GM10248 (cell line): ENCODE measurements at regions not wholly inside any gene's neighbourhood (a gene's known extent, or its start where the extent isn't known, plus 50 kb on each side); places are given as distances from the start of the nearest gene placed in this dataset.

Experiments used
- CTCF ChIA-PET: fragments of 300-600 bp; sonication (Branson Sonifier 250); formaldehyde crosslinking; extraction: SDS; loops from one replicate; lab custom pipeline; 2021; ENCODE audit warnings: antibody characterized with exemption; lab: Yijun Ruan, JAX
- POLR2A ChIA-PET: fragments of 350-650 bp; sonication (Branson Sonifier 250); formaldehyde crosslinking; extraction: SDS; loops from one replicate; lab custom pipeline; 2020; ENCODE audit warnings: antibody characterized with exemption; lab: Yijun Ruan, JAX
- DNase-seq: peaks from one replicate; pipeline ENCODE4 v3.0.0; 2012; ENCODE audit errors: extremely low spot score
- CTCF ChIP-seq: IDR thresholded peaks from 2 replicates; pipeline ENCODE4 v1.5.1; 2012; ENCODE audit warnings: mild to moderate bottlenecking, low read depth; ENCODE audit errors: extremely low read depth, missing control alignments, control extremely low read depth

DNA sequence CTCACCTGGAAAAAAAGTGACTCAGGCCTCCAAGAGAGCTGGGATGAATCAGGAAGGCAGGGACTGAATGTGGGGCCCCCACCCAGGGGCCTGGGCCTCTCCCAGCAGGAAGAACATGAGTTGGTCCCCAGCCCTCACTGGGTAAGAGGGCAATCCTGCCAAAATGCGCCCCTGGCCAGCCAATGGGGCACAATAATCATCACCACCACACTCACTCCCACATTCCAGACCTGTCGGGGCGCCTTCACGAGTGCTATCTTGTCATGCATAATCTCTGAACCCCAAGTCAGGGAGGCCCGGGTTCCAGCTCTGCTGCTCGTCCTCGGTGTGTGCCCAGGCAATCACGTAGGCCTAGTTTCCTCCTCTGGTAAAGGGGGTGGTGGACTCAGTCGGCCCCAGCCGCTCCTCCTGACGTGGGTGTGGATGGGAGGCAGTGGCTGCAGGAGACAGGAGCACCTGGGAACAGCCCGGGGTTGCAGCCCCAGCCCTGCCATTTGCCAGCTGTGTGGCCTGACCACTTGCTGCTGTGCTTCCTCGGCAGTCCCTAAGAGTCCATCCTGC is 115.1 kb downstream of the CYP26B1 start:
- ChIA-PET POLR2A (no interaction called here), CTCF (no interaction called here)
- TF ChIP-seq CTCF, result no peak
- DNase-seq, result no peak

GRCh38 chr2:72031346-72032110 is 116.1 kb downstream of the CYP26B1 start:
- POLR2A ChIA-PET, result no interaction called here
- no peak for DNase-seq
- CTCF ChIA-PET, result no interaction called here
- TF ChIP-seq CTCF, result no peak

DNA sequence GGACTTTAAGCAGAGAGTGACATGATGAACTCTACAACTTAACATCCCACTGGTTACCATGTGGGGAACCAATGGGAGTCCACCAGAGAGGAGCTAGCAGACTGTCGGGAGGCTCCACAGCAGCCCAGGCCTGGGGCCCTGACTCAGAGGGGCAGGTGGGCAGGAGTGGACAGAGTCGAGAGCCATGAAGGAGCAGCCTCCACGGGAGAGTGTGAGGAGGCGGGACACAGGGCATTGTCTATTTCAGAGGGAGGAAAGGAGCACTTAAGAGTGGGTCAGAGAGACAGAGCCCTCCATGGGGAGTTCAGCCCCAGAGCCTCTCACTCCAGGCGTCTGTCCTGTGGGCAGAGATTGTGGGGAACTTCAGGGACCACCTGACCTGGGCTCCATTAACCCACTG is 118.7 kb downstream of the CYP26B1 start:
- no peak for TF ChIP-seq CTCF
- POLR2A ChIA-PET, result no interaction called here
- CTCF ChIA-PET, result no interaction called here
- DNase-seq, result no peak

DNA sequence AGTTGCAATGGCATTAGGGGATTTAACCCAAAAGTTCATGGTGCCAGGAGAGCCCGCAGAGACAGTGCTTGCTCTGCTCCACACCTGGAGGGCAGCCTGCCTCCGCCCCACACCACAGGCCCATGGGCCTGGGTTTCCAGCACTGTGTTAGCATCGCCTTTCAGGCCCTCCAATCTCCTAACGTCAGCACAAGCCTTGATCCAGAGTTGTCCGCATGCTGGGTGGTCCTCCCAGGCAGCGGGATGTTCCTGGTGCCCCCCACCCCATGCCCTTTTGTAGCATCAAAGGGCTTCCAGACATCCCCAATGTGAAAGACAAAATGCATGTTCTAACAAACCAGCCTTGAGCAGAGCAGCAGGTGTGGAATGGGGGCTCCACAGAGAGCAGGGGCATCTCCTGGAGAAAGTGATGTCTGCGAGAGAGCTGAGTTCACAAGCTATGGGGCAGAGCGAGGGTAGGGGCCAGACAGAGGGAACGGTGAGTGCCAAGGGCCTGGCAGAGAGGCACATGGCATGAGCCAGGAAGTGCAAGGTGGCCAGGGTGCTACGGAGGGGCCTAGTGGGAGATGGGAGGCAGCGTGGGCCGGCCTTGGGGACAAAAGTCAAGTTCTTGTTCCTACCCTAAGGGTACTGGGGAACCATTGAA is 119.2 kb downstream of the CYP26B1 start:
- no peak for TF ChIP-seq CTCF
- ChIA-PET POLR2A (no interaction called here), CTCF (no interaction called here)
- no peak for DNase-seq

- CTCF ChIA-PET, result no interaction called here
- no peak for DNase-seq
- no peak for TF ChIP-seq CTCF
- POLR2A ChIA-PET, result no interaction called here
These were observed 120.1 kb downstream of the CYP26B1 start for GRCh38 chr2:72027426-72028161.

DNA sequence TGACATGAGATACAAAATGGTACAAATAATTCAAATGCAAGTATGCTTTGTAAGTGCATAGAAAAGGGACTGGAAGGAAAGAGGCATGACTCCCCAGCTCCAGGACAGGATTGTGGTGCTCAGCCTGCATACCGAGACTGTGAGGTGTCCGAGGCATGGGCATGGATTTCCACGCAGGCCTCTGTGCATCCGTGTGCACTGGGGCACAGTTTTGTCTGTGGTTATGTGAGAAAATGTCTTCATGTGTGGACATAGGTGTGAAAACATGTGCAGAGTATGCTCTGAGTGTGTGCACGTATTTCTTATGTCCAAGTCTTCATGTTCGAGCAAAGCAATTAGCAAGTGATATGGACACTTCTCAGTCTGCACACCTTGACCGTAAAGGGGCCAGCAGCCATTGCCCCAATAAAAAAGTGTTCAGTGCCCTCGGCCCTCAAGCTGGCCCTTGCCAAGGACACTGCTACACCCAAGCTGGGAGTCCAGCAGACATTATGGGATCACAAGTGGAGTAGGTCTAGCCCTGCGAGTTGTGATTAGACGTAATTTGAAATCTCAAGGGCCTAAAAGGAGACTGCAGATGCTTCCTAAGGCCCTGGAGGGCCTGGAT is 120.7 kb downstream of the CYP26B1 start:
- no peak for DNase-seq
- TF ChIP-seq CTCF, result no peak
- POLR2A ChIA-PET, result no interaction called here
- CTCF ChIA-PET, result no interaction called here
